B cell (primary cell): ENCODE measurements at regions not wholly inside any gene's neighbourhood (a gene's known extent, or its start where the extent isn't known, plus 50 kb on each side); places are given as distances from the start of the nearest gene placed in this dataset.

ENCODE experiments used
- ATAC-seq: fragments of 200-7000 bp; cut with Tn5 transposase; one replicate; pipeline ENCODE4 v1.10.0; 2021; ENCODE audit warnings: low read depth, mild to moderate bottlenecking, moderate number of reproducible peaks, moderate library complexity
- CTCF ChIA-PET: fragments of 350-600 bp; sonication (Branson Sonifier 250); formaldehyde crosslinking; loops from one replicate; lab custom pipeline; 2021; ENCODE audit warnings: antibody characterized with exemption, inconsistent platforms; lab: Charles Lee
- POLR2A ChIA-PET: fragments of 350-600 bp; sonication (Branson Sonifier 250); formaldehyde crosslinking; loops from one replicate; lab custom pipeline; 2021; ENCODE audit warnings: antibody characterized with exemption; lab: Charles Lee
- DNase-seq: peaks from one replicate; pipeline ENCODE4 v3.0.0; 2013
- H2AFZ ChIP-seq: 2 replicates; pipeline ENCODE4 v1.6.1; 2012; ENCODE audit warnings: mild to moderate bottlenecking, low read depth, low read length; ENCODE audit not compliant: insufficient read depth, poor library complexity, severe bottlenecking
- H3K27ac ChIP-seq, 2 donors: 1 replicate in 1 of 2; 2 replicates in 1 of 2; pipeline ENCODE4 v1.5.1; 2012 to 2013; ENCODE audit warnings: low read length in 2 of 2, mild to moderate bottlenecking in 2 of 2, moderate library complexity in 1 of 2
- H3K27me3 ChIP-seq, 4 experiments: fragments of 200-600 bp in 1 of 4; sonication (generic) in 1 of 4; replicated peaks in 1 of 4; 1 replicate in 2 of 4; 2 replicates in 2 of 4; pipeline versions ENCODE4 v1.6.1 to v1.7.0; 2013 to 2016; ENCODE audit warnings: low read length in 3 of 4, mild to moderate bottlenecking in 2 of 4, mixed read lengths in 1 of 4, moderate library complexity in 1 of 4; ENCODE audit not compliant: insufficient read depth in 4 of 4, control insufficient read depth in 3 of 4; ENCODE audit errors: control extremely low read depth in 1 of 4
- H3K36me3 ChIP-seq, 2 experiments: replicated peaks in 1 of 2; 1 replicate in 1 of 2; 2 replicates in 1 of 2; pipeline versions ENCODE4 v1.6.1 to v1.7.1; 2013; ENCODE audit warnings: low read length in 1 of 2; ENCODE audit not compliant: insufficient read depth in 2 of 2, control insufficient read depth in 1 of 2; ENCODE audit errors: control extremely low read depth in 1 of 2, extremely low read depth in 1 of 2
- H3K4me1 ChIP-seq, 2 donors: fragments of 200-600 bp in 1 of 2; sonication (generic) in 1 of 2; 1 replicate in 1 of 2; 2 replicates in 1 of 2; pipeline versions ENCODE4 v1.5.1 to v1.6.1; 2013 to 2017; ENCODE audit warnings: low read length in 2 of 2; ENCODE audit not compliant: control insufficient read depth in 2 of 2, insufficient read depth in 2 of 2
- H3K4me2 ChIP-seq: replicated peaks from 2 replicates; pipeline ENCODE3; 2012; ENCODE audit warnings: mild to moderate bottlenecking, low read depth, low read length; ENCODE audit not compliant: poor library complexity, severe bottlenecking
- H3K4me3 ChIP-seq, 5 experiments: fragments of 200-600 bp in 1 of 5; sonication (generic) in 1 of 5; 1 replicate in 3 of 5; 2 replicates in 2 of 5; pipeline versions ENCODE4 v1.5.1 to v1.7.0; 2011 to 2016; ENCODE audit warnings: low read length in 4 of 5, mild to moderate bottlenecking in 4 of 5, low read depth in 2 of 5, control low read depth in 1 of 5, moderate library complexity in 1 of 5; ENCODE audit not compliant: insufficient read depth in 1 of 5; ENCODE audit errors: control extremely low read depth in 1 of 5, extremely low read depth in 1 of 5
- H3K79me2 ChIP-seq: fragments of 200-600 bp; sonication (generic); one replicate; pipeline ENCODE4 v1.6.0; 2016; ENCODE audit warnings: low read length; ENCODE audit not compliant: control insufficient read depth, insufficient read depth
- H3K9ac ChIP-seq: fragments of 200-600 bp; sonication (generic); 2 replicates; pipeline ENCODE4 v1.6.1; 2017; ENCODE audit warnings: mild to moderate bottlenecking, low read length, moderate library complexity
- H3K9me3 ChIP-seq, 3 donors: one replicate each; pipeline versions ENCODE4 v1.6.1 to v1.7.1; 2013; ENCODE audit warnings: low read length in 2 of 3; ENCODE audit not compliant: control insufficient read depth in 2 of 3, insufficient read depth in 1 of 3; ENCODE audit errors: control extremely low read depth in 1 of 3
- H4K20me1 ChIP-seq: 2 replicates; pipeline ENCODE4 v1.6.0; 2012; ENCODE audit warnings: mild to moderate bottlenecking, low read length; ENCODE audit not compliant: insufficient read depth, control insufficient read depth, poor library complexity, severe bottlenecking
- H3K27ac Mint-ChIP-seq: one replicate; pipeline ENCODE4 v1.8.0; 2021; ENCODE audit warnings: mixed read lengths
- H3K27me3 Mint-ChIP-seq: one replicate; pipeline ENCODE4 v1.8.0; 2021; ENCODE audit warnings: mixed read lengths
- H3K4me1 Mint-ChIP-seq: one replicate; pipeline ENCODE4 v1.8.0; 2021; ENCODE audit warnings: mixed read lengths
- H3K4me3 Mint-ChIP-seq: one replicate; pipeline ENCODE4 v1.8.0; 2021; ENCODE audit warnings: mixed read lengths
- H3K9me3 Mint-ChIP-seq: one replicate; pipeline ENCODE4 v1.8.0; 2022; ENCODE audit warnings: mixed read lengths; ENCODE audit not compliant: insufficient read depth
- CTCF ChIP-seq: fragments of 200-600 bp; IDR thresholded peaks from one replicate; pipeline ENCODE4 v1.8.0; 2022; ENCODE audit warnings: antibody characterized with exemption, mild to moderate bottlenecking
- EZH2 ChIP-seq: IDR thresholded peaks from 2 replicates; pipeline ENCODE4 v1.6.1; 2012; ENCODE audit warnings: borderline replicate concordance, low read depth, mild to moderate bottlenecking, moderate library complexity, low read length; ENCODE audit not compliant: insufficient read depth, poor library complexity, severe bottlenecking
- WGBS: methylation state at CpG from one replicate; pipeline ENCODE4 v1.1.5; 2013; ENCODE audit warnings: missing lambda C conversion rate; ENCODE audit not compliant: insufficient coverage; 5-methylcytosine and 5-hydroxymethylcytosine counted together
- intact Hi-C: fragments of 100-400 bp; cut with micrococcal nuclease; formaldehyde crosslinking; loops from one replicate; pipeline ENCODE4 v1.10.0; 2022

- peaks cover 3 to 18% of the 10 kb centered on the region in 2 donors for H3K4me1 ChIP-seq
- intact Hi-C loops, result no loop called here
- H4K20me1 ChIP-seq, result no peaks in the 10 kb centered on the region
- H2AFZ ChIP-seq, result no peak overlapping the region
- no peak overlapping the region for H3K4me3 ChIP-seq
- POLR2A ChIA-PET, result no interaction called here
- H3K4me3 Mint-ChIP-seq, result no peak overlapping the region
- TF ChIP-seq CTCF (no peak), EZH2 (no peak)
- H3K79me2 ChIP-seq, result no peaks in the 10 kb centered on the region
- CTCF ChIA-PET, result no interaction called here
- DNase-seq (no peak), ATAC-seq (no peak)
- H3K27ac ChIP-seq, result no peak overlapping the region
- H3K36me3 ChIP-seq, result no peaks in the 10 kb centered on the region
- no peak overlapping the region for H3K9ac ChIP-seq
- no peaks in the 10 kb centered on the region for H3K9me3 ChIP-seq
- no peak overlapping the region for H3K27ac Mint-ChIP-seq
- H3K4me2 ChIP-seq, result no peak overlapping the region
- H3K9me3 Mint-ChIP-seq, result no peaks in the 10 kb centered on the region
- WGBS, result 100% methylated on average over 4 of the region's 4 CpGs
- H3K27me3 Mint-ChIP-seq, result peaks cover 1% of the 10 kb centered on the region
- H3K27me3 ChIP-seq, result peaks cover 0 to 8% (median 0%) of the 10 kb centered on the region in 4 experiments
- H3K4me1 Mint-ChIP-seq, result peaks cover 15% of the 10 kb centered on the region
These were observed 180.4 kb upstream of the JARID2 start for GRCh38 chr6:15065261-15065989.

GRCh38 chr6:15066089-15066758 lies 179.6 kb upstream of the JARID2 start:
- H3K27me3 ChIP-seq, result peaks cover 0 to 8% (median 0%) of the 10 kb centered on the region in 4 experiments
- ChIA-PET POLR2A (no interaction called here), CTCF (no interaction called here)
- DNase-seq (no peak), ATAC-seq (no peak)
- no peaks in the 10 kb centered on the region for H3K36me3 ChIP-seq
- no peak overlapping the region for H3K9ac ChIP-seq
- WGBS, result 94% methylated on average over 3 of the region's 7 CpGs
- no peak overlapping the region for H2AFZ ChIP-seq
- intact Hi-C loops, result no loop called here
- Mint-ChIP-seq H3K4me1 (peaks cover 11% of the 10 kb centered on the region), H3K4me3 (no peak overlapping the region), H3K27me3 (peaks cover 3% of the 10 kb centered on the region), H3K27ac (no peak overlapping the region), H3K9me3 (no peaks in the 10 kb centered on the region)
- no peaks in the 10 kb centered on the region for H4K20me1 ChIP-seq
- H3K79me2 ChIP-seq, result no peaks in the 10 kb centered on the region
- H3K27ac ChIP-seq, result no peak overlapping the region
- peaks cover 3 to 15% of the 10 kb centered on the region in 2 donors for H3K4me1 ChIP-seq
- no peak overlapping the region for H3K4me2 ChIP-seq
- TF ChIP-seq EZH2, result no peak
- no peak for TF ChIP-seq CTCF
- H3K9me3 ChIP-seq, result no peaks in the 10 kb centered on the region
- H3K4me3 ChIP-seq, result no peak overlapping the region
